Activated CD8-positive, alpha-beta memory T cell treated with anti-CD3 and anti-CD28 coated beads, Interleukin-2, amount 10 ng/mL, durations not matched to agents 7 days and 5 days (primary cell): ENCODE measurements at regions not wholly inside any gene's neighbourhood (a gene's known extent, or its start where the extent isn't known, plus 50 kb on each side); places are given as distances from the start of the nearest gene placed in this dataset.

Source experiments
- ATAC-seq: fragments of 150-1000 bp; cut with Tn5 transposase; one replicate; pipeline ENCODE4 v1.10.0; 2021; ENCODE audit warnings: moderate library complexity
- CTCF ChIA-PET: fragments of 350-600 bp; sonication (Branson Sonifier 250); formaldehyde crosslinking; loops from one replicate; lab custom pipeline; 2021; ENCODE audit warnings: antibody characterized with exemption; lab: Charles Lee
- DNase-seq: peaks from one replicate; pipeline ENCODE4 v3.0.0-alpha.2; 2020
- H3K27ac Mint-ChIP-seq: one replicate; pipeline ENCODE4 v1.8.0; 2021; ENCODE audit warnings: mild to moderate bottlenecking, mixed read lengths
- H3K27me3 Mint-ChIP-seq: one replicate; pipeline ENCODE4 v1.8.0; 2021; ENCODE audit warnings: mixed read lengths
- H3K36me3 Mint-ChIP-seq: one replicate; pipeline ENCODE4 v1.8.0; 2021; ENCODE audit warnings: mild to moderate bottlenecking, mixed read lengths
- H3K4me1 Mint-ChIP-seq: one replicate; pipeline ENCODE4 v1.8.0; 2021; ENCODE audit warnings: mixed read lengths
- H3K4me3 Mint-ChIP-seq: one replicate; pipeline ENCODE4 v1.8.0; 2021; ENCODE audit warnings: mild to moderate bottlenecking, moderate library complexity, mixed read lengths
- H3K9me3 Mint-ChIP-seq: one replicate; pipeline ENCODE4 v1.8.0; 2022; ENCODE audit warnings: low read depth, mixed read lengths

DNA sequence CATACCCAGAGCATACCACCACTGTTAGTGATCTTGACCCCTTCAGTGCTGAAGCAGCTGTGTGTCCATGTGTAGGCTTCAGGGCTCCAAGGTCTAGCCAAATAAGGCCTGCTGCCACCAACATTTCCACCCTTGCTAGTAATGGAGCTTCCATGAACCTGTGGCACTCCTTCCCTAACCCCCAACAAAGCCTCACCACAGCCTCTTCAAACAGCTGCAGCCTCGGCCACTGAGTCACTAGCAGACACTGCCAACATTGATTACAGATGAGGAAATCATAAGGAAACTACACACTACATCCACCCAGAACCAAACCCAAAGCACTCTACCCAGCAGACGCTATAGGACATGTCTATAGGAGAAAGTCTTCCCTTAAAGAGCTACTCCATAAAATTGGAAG is 610.7 kb downstream of the KCNJ2 start:
- CTCF ChIA-PET = no interaction called here
- Mint-ChIP-seq H3K4me1 (no peaks in the 10 kb centered on the region), H3K27ac (no peak overlapping the region), H3K27me3 (no peaks in the 10 kb centered on the region), H3K9me3 (no peaks in the 10 kb centered on the region), H3K4me3 (no peak overlapping the region), H3K36me3 (no peaks in the 10 kb centered on the region)
- ATAC-seq (no peak), DNase-seq (no peak)

DNA sequence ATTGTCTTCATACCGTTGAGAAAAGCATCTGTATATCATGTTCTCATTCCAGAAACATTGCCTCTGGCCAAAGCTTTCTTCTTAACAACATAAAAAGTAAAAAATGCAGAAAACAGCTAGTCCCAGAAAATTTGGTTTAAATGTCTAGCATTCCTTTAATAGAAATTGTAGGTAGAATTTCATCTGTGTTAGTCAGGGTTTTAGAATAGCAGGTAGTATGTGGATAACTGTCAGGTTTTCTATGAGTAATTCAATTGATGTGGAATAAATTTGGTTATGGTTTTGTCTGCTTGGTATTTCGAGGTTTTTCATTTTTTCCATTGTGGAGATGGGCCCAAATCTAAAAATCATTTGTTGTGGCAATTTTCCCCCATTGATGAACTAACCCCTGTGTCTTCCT is 616.7 kb downstream of the KCNJ2 start:
- Mint-ChIP-seq H3K9me3 (no peaks in the 10 kb centered on the region), H3K27ac (no peak overlapping the region), H3K27me3 (no peaks in the 10 kb centered on the region), H3K4me1 (no peaks in the 10 kb centered on the region), H3K36me3 (no peaks in the 10 kb centered on the region), H3K4me3 (no peak overlapping the region)
- DNase-seq (no peak), ATAC-seq (no peak)
- CTCF ChIA-PET = no interaction called here

DNA sequence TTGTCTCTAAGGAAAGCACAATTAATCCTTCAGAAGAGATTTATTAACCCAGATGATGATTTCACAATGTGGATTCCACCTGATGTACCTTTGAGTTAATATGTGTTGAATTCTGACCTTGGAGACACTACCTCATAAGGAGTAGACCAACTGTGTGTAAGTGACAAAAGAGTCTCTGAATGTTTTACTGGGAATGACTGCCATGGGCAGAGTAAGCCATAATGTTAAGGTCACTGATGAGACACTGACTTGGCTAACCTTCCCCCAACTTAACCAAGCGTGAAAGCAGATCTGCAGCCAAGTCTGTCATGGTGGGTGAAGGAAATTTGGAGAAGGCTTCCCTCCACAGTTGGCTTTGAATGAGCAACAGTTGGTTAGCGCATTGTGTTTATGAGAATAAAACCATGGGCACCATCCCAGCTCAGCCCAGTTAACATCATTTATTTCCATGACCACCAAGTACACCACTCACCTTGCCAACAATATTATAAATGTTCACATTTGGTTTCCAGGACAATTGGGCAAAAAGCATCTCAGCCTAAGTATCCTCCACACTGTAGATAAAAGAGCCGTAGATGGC is 618.5 kb downstream of the KCNJ2 start:
- Mint-ChIP-seq H3K4me3 (no peak overlapping the region), H3K27me3 (no peaks in the 10 kb centered on the region), H3K36me3 (no peaks in the 10 kb centered on the region), H3K9me3 (peaks cover 2% of the 10 kb centered on the region), H3K27ac (no peak overlapping the region), H3K4me1 (no peaks in the 10 kb centered on the region)
- DNase-seq (no peak), ATAC-seq (no peak)
- CTCF ChIA-PET = no interaction called here

DNA sequence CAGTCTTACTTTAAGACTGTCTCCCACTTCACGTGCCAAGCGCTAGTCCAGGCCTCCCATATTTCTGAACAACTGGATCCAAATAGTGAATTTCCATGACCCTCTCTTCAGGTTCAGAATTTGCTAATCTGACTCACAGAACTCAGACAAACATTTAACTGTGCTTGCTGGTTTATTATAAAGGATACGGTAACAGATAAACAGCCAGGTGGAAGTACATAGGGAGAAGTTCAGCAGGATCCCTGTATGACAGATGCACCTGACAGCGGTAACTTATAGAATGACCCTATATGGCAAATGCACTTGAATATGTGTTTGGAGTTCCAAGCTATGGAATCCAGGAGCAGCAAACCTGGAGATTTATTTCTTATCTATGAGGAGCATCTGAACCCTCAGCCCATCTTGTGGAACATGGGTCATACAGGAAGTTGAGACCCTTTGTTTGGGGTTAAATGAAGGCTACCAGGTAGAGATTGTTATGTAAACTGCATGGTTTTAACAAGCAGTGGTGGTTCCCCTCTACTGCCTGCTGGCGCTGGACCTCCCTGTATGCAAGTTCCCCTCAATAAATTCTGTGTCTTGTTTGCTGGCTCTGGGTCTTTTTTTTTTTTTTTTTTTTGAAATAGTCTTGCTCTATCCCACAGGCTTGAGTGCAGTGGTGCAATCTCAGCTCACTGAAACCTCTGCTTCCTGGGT is 622.6 kb downstream of the KCNJ2 start:
- Mint-ChIP-seq H3K9me3 (peaks cover 2% of the 10 kb centered on the region), H3K36me3 (no peaks in the 10 kb centered on the region), H3K27ac (no peak overlapping the region), H3K4me3 (no peak overlapping the region), H3K27me3 (no peaks in the 10 kb centered on the region), H3K4me1 (no peaks in the 10 kb centered on the region)
- CTCF ChIA-PET = no interaction called here
- DNase-seq = no peak
- ATAC-seq = no peak

DNA sequence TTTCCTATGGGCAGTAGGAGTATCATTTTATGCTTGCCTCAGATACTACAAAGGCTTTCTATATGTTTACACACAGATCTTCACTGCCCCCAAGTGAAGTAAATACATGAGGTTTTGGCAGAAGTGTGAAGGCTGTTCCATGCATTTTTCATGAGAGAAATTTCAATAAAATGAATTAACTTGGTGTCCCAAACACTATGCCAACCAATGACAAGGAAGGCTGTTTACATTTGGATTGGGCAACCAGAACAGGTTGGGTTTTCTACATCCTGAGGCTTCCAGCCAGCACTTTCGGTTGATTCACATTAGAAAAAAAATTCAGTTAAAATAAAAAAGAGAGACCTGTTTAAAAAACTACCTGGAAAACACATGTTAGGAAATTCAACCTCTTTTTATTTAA is 625.4 kb downstream of the KCNJ2 start:
- Mint-ChIP-seq H3K27me3 (no peaks in the 10 kb centered on the region), H3K4me1 (no peaks in the 10 kb centered on the region), H3K9me3 (peaks cover 4% of the 10 kb centered on the region), H3K27ac (no peak overlapping the region), H3K4me3 (no peak overlapping the region), H3K36me3 (no peaks in the 10 kb centered on the region)
- ATAC-seq (no peak), DNase-seq (no peak)
- CTCF ChIA-PET = no interaction called here

DNA sequence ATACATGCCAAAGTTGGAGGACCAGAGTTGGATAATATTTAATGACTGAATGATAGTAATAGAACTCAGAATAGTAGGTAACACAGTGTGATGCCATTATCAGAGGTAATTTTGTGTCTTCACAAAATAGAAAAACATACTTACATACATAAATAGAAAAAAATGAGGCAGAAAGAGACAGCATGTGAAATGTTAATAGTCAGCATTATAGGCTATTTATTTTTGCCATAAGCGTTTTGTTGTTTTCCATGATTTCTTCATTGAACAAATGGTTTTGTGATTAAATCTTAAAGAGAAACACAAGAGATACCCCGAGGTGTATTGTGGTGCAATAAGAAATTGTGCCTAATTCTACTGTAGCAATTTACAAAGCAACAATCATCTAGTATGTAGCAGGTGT is 626.3 kb downstream of the KCNJ2 start:
- Mint-ChIP-seq H3K9me3 (peaks cover 4% of the 10 kb centered on the region), H3K27ac (no peak overlapping the region), H3K27me3 (no peaks in the 10 kb centered on the region), H3K4me3 (no peak overlapping the region), H3K4me1 (no peaks in the 10 kb centered on the region), H3K36me3 (no peaks in the 10 kb centered on the region)
- DNase-seq (no peak), ATAC-seq (no peak)
- CTCF ChIA-PET = no interaction called here

DNA sequence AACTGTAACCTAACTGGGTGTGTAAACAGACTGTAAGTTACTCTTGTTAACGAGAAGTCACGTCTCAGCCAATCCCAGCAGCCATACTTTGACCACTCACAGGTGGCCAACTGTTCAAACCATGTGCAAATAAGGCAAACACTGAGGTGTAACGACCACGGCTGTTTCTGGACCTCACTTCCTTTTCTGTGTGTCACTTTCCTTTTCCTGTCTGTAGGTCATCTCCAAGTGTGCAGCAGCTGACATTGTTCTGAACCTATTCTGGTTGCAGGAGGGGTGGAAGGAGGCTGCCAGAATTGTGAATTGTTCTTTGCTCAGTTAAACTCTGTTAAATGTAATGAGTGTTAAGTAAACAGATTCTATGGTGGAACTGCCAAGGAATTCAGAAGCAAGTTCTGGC is 627.4 kb downstream of the KCNJ2 start:
- Mint-ChIP-seq H3K27ac (no peak overlapping the region), H3K4me3 (no peak overlapping the region), H3K27me3 (no peaks in the 10 kb centered on the region), H3K36me3 (no peaks in the 10 kb centered on the region), H3K9me3 (peaks cover 4% of the 10 kb centered on the region), H3K4me1 (no peaks in the 10 kb centered on the region)
- ATAC-seq = no peak
- CTCF ChIA-PET = no interaction called here
- no peak for DNase-seq

DNA sequence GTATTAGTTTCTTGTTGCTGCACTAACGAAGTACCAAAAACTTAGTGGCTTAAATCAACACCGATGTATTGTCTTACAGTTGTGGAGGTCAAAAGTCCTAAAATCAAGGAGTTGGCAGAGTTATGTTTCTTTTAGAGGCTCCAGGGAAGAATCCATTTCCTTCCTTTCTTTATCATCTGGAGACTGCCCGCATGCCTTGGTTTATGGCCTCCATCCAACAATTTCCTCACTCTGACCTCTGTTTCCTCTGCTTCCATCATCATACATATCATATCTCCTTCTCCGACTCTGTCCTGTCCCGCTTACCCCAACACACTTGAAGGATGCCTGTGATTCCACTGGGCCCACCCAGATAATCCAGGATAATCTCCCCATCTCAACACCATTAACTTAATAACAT is 627.8 kb downstream of the KCNJ2 start:
- Mint-ChIP-seq H3K27me3 (no peaks in the 10 kb centered on the region), H3K27ac (no peak overlapping the region), H3K9me3 (peaks cover 4% of the 10 kb centered on the region), H3K4me3 (no peak overlapping the region), H3K4me1 (no peaks in the 10 kb centered on the region), H3K36me3 (no peaks in the 10 kb centered on the region)
- CTCF ChIA-PET = no interaction called here
- ATAC-seq (no peak), DNase-seq (no peak)

DNA sequence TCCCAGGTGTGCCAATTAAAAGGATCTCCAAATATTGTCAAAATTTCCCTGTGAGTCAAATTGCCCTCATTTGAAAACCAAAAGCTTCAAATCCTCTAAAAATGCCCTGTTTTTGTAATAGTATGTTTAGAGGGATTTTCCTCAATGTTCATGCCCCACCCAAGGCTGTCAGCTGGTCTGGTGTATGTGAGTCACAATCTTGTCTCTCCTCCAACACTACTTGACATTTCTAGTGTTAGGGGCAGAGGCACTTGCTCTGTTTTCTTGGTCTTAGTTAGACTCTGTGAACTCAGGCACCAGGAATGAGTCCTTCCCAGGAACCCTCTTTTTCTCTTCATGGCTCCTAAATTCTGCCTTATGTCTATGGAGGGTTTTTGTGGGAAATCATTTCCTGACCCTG is 634.8 kb downstream of the KCNJ2 start:
- CTCF ChIA-PET = no interaction called here
- Mint-ChIP-seq H3K4me1 (no peaks in the 10 kb centered on the region), H3K27me3 (no peaks in the 10 kb centered on the region), H3K4me3 (no peak overlapping the region), H3K9me3 (peaks cover 3% of the 10 kb centered on the region), H3K27ac (no peak overlapping the region), H3K36me3 (no peaks in the 10 kb centered on the region)
- no peak for ATAC-seq
- DNase-seq = no peak

DNA sequence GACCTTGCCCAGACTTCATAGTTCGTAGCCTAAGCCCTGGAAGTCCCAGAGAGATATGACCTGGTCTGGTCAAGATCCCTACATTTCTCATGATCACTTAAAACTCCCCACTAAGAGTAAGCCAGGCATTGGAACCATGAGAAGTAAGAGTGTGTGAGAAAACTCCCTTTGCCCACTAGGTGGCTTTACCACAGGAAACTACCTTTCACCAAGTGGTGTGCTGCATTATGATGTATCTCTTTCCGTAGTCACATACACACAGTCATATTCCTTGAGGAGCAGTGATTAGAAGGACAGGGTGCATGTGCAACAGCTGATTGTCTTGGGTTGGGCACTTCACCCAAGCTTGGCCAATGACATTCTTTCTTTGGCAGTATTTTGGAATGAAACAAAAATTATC is 639.3 kb downstream of the KCNJ2 start:
- Mint-ChIP-seq H3K4me3 (no peak overlapping the region), H3K9me3 (no peaks in the 10 kb centered on the region), H3K27me3 (no peaks in the 10 kb centered on the region), H3K36me3 (no peaks in the 10 kb centered on the region), H3K27ac (no peak overlapping the region), H3K4me1 (no peaks in the 10 kb centered on the region)
- CTCF ChIA-PET = no interaction called here
- no peak for ATAC-seq
- no peak for DNase-seq

DNA sequence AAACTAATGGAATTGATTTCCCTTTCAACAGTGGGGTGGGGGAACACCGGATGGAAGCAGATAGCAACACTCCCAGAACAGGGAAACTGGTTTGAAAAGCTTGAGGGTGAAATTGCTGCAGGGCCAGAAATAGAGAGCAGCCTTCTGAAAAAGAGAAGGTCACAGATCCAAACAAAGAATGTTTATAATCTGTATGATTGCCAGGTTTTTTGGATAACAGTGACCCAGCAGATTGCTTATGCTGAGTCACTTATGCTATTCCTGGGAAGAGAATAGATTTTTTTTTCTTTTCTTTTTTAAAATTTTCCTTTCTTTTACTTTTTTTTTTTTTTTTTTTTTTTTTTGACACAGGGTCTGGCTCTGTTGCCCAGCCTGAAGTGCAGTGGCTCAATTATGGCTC is 641.3 kb downstream of the KCNJ2 start:
- H3K27me3 Mint-ChIP-seq = no peaks in the 10 kb centered on the region
- no peaks in the 10 kb centered on the region for H3K36me3 Mint-ChIP-seq
- CTCF ChIA-PET = no interaction called here
- no peak overlapping the region for H3K27ac Mint-ChIP-seq
- DNase-seq (no peak), ATAC-seq (no peak)
- H3K4me1 Mint-ChIP-seq = no peaks in the 10 kb centered on the region
- no peak overlapping the region for H3K4me3 Mint-ChIP-seq
- H3K9me3 Mint-ChIP-seq = no peaks in the 10 kb centered on the region

DNA sequence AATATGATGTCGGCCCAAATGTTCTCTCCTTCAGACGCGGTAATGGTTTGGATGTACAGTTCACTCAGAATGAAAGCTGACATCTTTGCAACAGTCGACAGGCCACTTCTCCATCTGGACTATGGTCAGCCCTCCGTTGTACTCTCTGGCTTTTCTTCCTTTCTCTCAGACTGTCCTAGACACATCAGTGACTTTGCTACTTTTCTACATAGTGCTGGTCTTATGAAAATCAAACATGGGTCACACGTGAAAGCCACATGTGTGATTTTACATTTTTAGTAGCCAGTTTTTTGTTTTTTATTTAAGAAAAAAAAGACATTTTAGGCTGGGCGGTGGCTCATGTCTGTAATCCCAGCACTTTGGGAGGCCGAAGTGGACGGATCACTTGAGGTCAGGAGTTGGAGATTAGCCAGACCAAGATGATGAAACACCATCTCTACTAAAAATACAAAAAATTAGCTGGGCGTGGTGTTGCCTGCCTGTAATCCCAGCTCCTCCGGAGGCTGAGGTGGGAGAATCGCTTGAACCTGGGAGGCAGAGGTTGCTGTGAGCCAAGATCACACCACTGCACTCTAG is 644.1 kb downstream of the KCNJ2 start:
- H3K36me3 Mint-ChIP-seq = no peaks in the 10 kb centered on the region
- no peak overlapping the region for H3K4me3 Mint-ChIP-seq
- no peaks in the 10 kb centered on the region for H3K4me1 Mint-ChIP-seq
- no peak overlapping the region for H3K27ac Mint-ChIP-seq
- CTCF ChIA-PET = no interaction called here
- H3K9me3 Mint-ChIP-seq = no peaks in the 10 kb centered on the region
- ATAC-seq = no peak
- no peak for DNase-seq
- no peaks in the 10 kb centered on the region for H3K27me3 Mint-ChIP-seq

DNA sequence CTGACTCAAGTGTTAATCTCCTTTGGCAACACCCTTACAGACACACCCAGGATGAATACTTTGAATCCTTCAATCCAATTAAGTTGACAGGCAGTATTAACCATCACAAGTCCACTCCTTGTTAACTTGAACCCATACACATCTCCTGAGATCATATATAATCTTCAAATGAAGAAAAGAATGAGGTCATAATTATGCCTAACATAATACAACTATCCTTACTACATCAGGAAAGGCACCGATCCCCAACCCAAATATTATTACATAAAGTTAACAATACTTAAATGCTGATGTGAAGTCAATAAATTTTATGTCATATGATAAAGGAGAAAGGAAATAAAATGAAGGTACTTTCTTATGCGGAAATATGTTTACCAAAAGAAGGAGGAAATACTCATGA is 649.9 kb downstream of the KCNJ2 start:
- Mint-ChIP-seq H3K27me3 (no peaks in the 10 kb centered on the region), H3K4me1 (no peaks in the 10 kb centered on the region), H3K27ac (no peak overlapping the region), H3K9me3 (peaks cover 2% of the 10 kb centered on the region), H3K4me3 (no peak overlapping the region), H3K36me3 (no peaks in the 10 kb centered on the region)
- CTCF ChIA-PET = no interaction called here
- ATAC-seq (no peak), DNase-seq (no peak)

DNA sequence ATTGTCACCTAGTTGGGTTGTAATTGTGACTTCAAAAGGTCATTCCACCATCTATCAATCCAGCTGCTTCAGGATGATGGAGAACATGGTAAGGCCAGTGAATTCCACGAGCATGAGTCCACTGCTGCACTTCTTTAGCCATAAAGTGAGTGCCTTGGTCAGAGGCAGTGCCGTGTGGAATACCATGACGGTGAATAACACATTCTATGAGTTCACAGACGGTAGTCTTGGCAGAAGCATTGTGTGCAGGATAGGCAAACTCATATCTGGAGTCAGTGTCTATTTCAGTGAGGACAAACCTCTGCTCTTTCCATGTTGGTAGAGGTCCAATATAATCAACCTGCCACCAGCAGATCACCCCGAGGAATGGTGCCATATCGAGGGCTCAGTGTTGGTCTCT is 650.9 kb downstream of the KCNJ2 start:
- Mint-ChIP-seq H3K4me1 (no peaks in the 10 kb centered on the region), H3K9me3 (peaks cover 2% of the 10 kb centered on the region), H3K27me3 (no peaks in the 10 kb centered on the region), H3K36me3 (no peaks in the 10 kb centered on the region), H3K4me3 (no peak overlapping the region), H3K27ac (no peak overlapping the region)
- DNase-seq = no peak
- CTCF ChIA-PET = no interaction called here
- ATAC-seq = no peak
